Spleen (tissue), 11 donors: ENCODE measurements at regions not wholly inside any gene's neighbourhood (a gene's known extent, or its start where the extent isn't known, plus 50 kb on each side); places are given as distances from the start of the nearest gene placed in this dataset.

ENCODE experiments used
- DNase-seq: peaks from one replicate; pipeline ENCODE4 v3.0.0-alpha.2; 2020
- H3K27ac ChIP-seq, 8 donors: fragments of 200-600 bp; sonication (generic) in 7 of 8; 1 replicate in 4 of 8; 2 replicates in 4 of 8; pipeline versions ENCODE4 v1.5.0 to v1.8.0; 2016 to 2021; ENCODE audit warnings: inconsistent platforms in 4 of 8, mild to moderate bottlenecking in 4 of 8, moderate library complexity in 1 of 8
- H3K27me3 ChIP-seq, 7 donors: fragments of 200-600 bp; sonication (generic) in 6 of 7; replicated peaks in 1 of 7; 1 replicate in 4 of 7; 2 replicates in 3 of 7; pipeline versions ENCODE4 v1.5.0 to v1.8.0; 2016 to 2021; ENCODE audit warnings: inconsistent platforms in 3 of 7, mild to moderate bottlenecking in 1 of 7
- H3K36me3 ChIP-seq, 6 donors: fragments of 200-600 bp; sonication (generic) in 5 of 6; 1 replicate in 4 of 6; 2 replicates in 2 of 6; pipeline versions ENCODE4 v1.5.0 to v1.8.0; 2016 to 2021; ENCODE audit warnings: inconsistent platforms in 2 of 6
- H3K4me1 ChIP-seq, 6 donors: fragments of 200-600 bp; sonication (generic) in 5 of 6; 1 replicate in 3 of 6; 2 replicates in 3 of 6; pipeline versions ENCODE4 v1.5.0 to v1.8.0; 2016 to 2021; ENCODE audit warnings: inconsistent platforms in 3 of 6
- H3K4me3 ChIP-seq, 8 donors: fragments of 200-600 bp; sonication (generic) in 7 of 8; 1 replicate in 4 of 8; 2 replicates in 4 of 8; pipeline versions ENCODE4 v1.5.0 to v1.8.0; 2016 to 2021; ENCODE audit warnings: inconsistent platforms in 4 of 8, mild to moderate bottlenecking in 4 of 8, moderate library complexity in 2 of 8
- H3K9me3 ChIP-seq, 8 donors: fragments of 200-600 bp; sonication (generic) in 7 of 8; 1 replicate in 4 of 8; 2 replicates in 4 of 8; pipeline versions ENCODE4 v1.5.0 to v1.8.0; 2016 to 2021; ENCODE audit warnings: inconsistent platforms in 4 of 8
- POLR2A ChIP-seq, 3 donors: fragments of 450-650 bp; IDR thresholded peaks; one replicate each; pipeline ENCODE4 v1.5.1; 2017; ENCODE audit warnings: antibody characterized with exemption in 3 of 3, mild to moderate bottlenecking in 1 of 3
- POLR2AphosphoS5 ChIP-seq, 3 donors: sonication (generic); formaldehyde crosslinking; IDR thresholded peaks; one replicate each; pipeline ENCODE4 v1.5.1; 2017; ENCODE audit warnings: antibody characterized with exemption in 3 of 3
- WGBS, 5 donors: extraction: QIAGEN DNeasy Blood & Tissue Kit in 3 of 5; methylation state at CpG; one replicate each; pipeline versions ENCODE4 v1.1.5 to v1.1.7; 2013 to 2018; 5-methylcytosine and 5-hydroxymethylcytosine counted together
- intact Hi-C: fragments of 100-400 bp; cut with DNase I; formaldehyde crosslinking; loops from one replicate; pipeline ENCODE4 v1.15.0; 2023; ENCODE audit warnings: low total_unique reads
- TF ChIP-seq, protein P1 (sequence below), 11 experiments: fragments of 200-600 bp in 7 of 11; fragments of 450-650 bp in 4 of 11; sonication (generic) in 4 of 11; IDR thresholded peaks in 8 of 11; conservative IDR thresholded peaks in 3 of 11; 1 replicate in 7 of 11; 2 replicates in 4 of 11; pipeline versions ENCODE4 v1.4.0 to v1.8.0; 2016 to 2021; ENCODE audit warnings: antibody characterized with exemption in 11 of 11, inconsistent platforms in 4 of 11, mild to moderate bottlenecking in 1 of 11
- donor health status: healthy with polysubstance abuse.
- donor health status: DM: no; HTN: no; CAD: no; lungs with moderate emphysema.
- donor health status: DM: no; HTN: no; CAD: no.
- donor health status: Bipolar disorder and iron deficiency.
- donor health status: healthy.
- donor health status: DM: no; HTN: no; CAD: no.
- donor health status: DM: yes; HTN: yes; CAD: no.

DNA sequence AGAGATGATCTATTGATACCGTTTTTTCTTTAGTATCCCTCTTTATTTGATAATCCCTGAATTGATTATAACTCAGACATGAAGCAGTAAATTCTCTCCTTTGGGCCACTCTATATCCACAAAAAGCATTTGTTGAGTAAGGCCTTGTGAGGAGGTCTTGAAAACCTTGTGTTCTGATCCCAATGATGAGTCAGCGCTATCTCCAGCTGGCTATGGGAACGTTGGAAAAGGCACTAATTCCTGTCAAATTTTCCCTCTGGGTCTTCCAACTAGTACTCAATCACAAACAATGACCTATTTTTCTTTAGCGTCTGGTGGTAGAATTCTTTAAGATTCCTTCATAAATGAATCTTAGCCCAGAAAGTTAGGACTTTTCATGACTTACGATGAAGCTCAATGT is 168.4 kb upstream of the LRIG3 start:
- H3K4me1 ChIP-seq, result peaks cover 0 to 13% (median 0%) of the 10 kb centered on the region in 6 donors
- DNase-seq, result no peak
- no peaks in the 10 kb centered on the region for H3K36me3 ChIP-seq
- H3K27ac ChIP-seq, result no peak overlapping the region
- 62 to 81% (median 77%) methylated on average over 5 of the region's 5 CpGs for WGBS, 5 donors
- no peak overlapping the region for H3K4me3 ChIP-seq
- no peaks in the 10 kb centered on the region for H3K9me3 ChIP-seq
- intact Hi-C loops, result loop anchor here (5.0 kb wide), 1 partner anchor 546 kb away; no protein-coding TSS in a partner anchor
- H3K27me3 ChIP-seq, result no peaks in the 10 kb centered on the region
- TF ChIP-seq POLR2A (IDR thresholded peaks at IDR 0.05), result no peak
- TF ChIP-seq, protein P1, sequence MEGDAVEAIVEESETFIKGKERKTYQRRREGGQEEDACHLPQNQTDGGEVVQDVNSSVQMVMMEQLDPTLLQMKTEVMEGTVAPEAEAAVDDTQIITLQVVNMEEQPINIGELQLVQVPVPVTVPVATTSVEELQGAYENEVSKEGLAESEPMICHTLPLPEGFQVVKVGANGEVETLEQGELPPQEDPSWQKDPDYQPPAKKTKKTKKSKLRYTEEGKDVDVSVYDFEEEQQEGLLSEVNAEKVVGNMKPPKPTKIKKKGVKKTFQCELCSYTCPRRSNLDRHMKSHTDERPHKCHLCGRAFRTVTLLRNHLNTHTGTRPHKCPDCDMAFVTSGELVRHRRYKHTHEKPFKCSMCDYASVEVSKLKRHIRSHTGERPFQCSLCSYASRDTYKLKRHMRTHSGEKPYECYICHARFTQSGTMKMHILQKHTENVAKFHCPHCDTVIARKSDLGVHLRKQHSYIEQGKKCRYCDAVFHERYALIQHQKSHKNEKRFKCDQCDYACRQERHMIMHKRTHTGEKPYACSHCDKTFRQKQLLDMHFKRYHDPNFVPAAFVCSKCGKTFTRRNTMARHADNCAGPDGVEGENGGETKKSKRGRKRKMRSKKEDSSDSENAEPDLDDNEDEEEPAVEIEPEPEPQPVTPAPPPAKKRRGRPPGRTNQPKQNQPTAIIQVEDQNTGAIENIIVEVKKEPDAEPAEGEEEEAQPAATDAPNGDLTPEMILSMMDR (IDR thresholded peaks at IDR 0.05 in 8 of 11, conservative IDR thresholded peaks at IDR 0.05 in 3 of 11), result no peak
- TF ChIP-seq POLR2AphosphoS5 (IDR thresholded peaks at IDR 0.05), result no peak

DNA sequence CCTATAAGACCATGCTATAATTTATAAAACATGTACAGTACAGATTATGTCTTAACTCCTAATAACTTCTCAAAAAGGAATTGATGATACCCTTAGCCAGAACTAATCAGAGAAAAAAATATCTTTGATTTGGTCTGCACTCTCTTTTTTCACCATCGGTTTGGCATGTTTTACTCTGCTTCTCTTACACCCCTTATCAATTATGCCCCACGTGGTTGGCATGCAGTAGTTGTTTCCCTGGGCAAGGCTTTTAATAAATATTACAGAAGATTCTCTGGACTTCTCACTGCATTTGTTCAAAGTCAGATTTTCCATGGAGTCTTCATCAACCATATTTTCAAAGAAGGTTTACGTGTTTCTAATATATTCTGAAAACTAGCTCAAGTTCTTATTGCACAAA is 167.4 kb upstream of the LRIG3 start:
- H3K4me1 ChIP-seq, result peaks cover 0 to 13% (median 0%) of the 10 kb centered on the region in 6 donors
- no peak for DNase-seq
- H3K27ac ChIP-seq, result no peak overlapping the region
- intact Hi-C loops, result loop anchor here (5.0 kb wide), 1 partner anchor 545 kb away; no protein-coding TSS in a partner anchor
- no peaks in the 10 kb centered on the region for H3K36me3 ChIP-seq
- H3K9me3 ChIP-seq, result no peaks in the 10 kb centered on the region
- TF ChIP-seq POLR2AphosphoS5 (IDR thresholded peaks at IDR 0.05), result no peak
- TF ChIP-seq, protein P1 (IDR thresholded peaks at IDR 0.05 in 8 of 11, conservative IDR thresholded peaks at IDR 0.05 in 3 of 11), result no peak
- no peak for TF ChIP-seq POLR2A (IDR thresholded peaks at IDR 0.05)
- no peak overlapping the region for H3K4me3 ChIP-seq
- 73 to 80% (median 76%) methylated on average over 3 of the region's 3 CpGs for WGBS, 5 donors
- H3K27me3 ChIP-seq, result no peaks in the 10 kb centered on the region

DNA sequence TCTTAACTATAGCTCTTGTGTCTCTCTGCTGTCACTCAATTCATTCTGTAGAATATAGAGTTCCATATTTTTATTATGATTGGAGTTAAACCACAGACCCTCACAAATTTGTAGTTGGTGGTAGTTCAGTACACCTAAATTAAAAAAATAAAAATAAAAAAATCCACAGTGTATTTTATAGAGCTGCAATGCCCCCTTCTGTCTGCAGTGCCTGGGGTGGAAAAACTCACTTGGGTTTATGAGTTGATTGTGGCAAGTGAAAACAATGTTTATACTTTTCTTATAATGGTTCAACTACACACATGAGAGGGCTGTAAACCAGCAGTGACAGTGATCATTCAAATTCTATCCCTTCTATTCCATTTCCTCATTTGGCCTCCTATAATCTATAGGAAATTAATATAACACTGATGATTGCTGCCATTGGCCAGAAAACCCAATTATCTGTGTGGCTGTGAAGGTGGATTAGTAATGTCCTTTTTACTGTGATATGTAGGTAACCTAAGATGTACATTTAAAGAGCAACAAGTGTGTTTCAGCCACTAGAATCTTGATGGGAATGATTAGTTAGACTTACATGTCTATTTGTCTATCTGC is 166.9 kb upstream of the LRIG3 start:
- Histone ChIP-seq H3K4me1 (peaks cover 0 to 13% (median 0%) of the 10 kb centered on the region in 6 donors), H3K27ac (no peak overlapping the region), H3K36me3 (no peaks in the 10 kb centered on the region), H3K9me3 (no peaks in the 10 kb centered on the region), H3K4me3 (no peak overlapping the region), H3K27me3 (no peaks in the 10 kb centered on the region)
- intact Hi-C loops, result loop anchor here (5.0 kb wide), 1 partner anchor 545 kb away; no protein-coding TSS in a partner anchor
- TF ChIP-seq POLR2AphosphoS5 (IDR thresholded peaks at IDR 0.05) (no peak), POLR2A (IDR thresholded peaks at IDR 0.05) (no peak)
- TF ChIP-seq, protein P1 (IDR thresholded peaks at IDR 0.05 in 8 of 11, conservative IDR thresholded peaks at IDR 0.05 in 3 of 11), result peak in 5 of 11 experiments; percentile 11 to 49 (median 36)
- DNase-seq, result no peak

DNA sequence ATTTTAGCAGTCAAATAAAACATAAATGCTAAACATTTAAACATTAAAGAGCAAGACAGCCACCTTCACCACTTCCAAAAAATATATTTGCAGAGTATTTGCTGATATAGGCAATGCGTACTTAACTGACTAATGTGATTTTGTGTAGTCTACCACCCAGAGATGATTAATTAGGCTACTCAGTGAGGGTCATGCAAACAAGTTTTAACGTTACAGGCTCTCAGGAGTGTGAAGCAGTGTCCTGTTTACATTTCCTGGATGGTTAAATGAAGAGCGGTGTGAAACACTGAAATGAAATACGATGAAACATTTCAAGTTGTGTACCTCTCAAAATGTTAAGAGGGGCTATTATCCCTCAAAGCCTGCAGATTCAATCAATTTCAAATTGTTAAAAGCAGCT is 165.8 kb upstream of the LRIG3 start:
- Histone ChIP-seq H3K36me3 (no peaks in the 10 kb centered on the region), H3K27me3 (no peaks in the 10 kb centered on the region), H3K4me1 (peaks cover 0 to 13% (median 0%) of the 10 kb centered on the region in 6 donors), H3K27ac (no peak overlapping the region), H3K9me3 (no peaks in the 10 kb centered on the region), H3K4me3 (no peak overlapping the region)
- intact Hi-C loops, result loop anchor here (5.0 kb wide), 1 partner anchor 544 kb away; no protein-coding TSS in a partner anchor
- 66 to 84% (median 75%) methylated on average over 4 of the region's 4 CpGs for WGBS, 5 donors
- DNase-seq, result no peak
- no peak for TF ChIP-seq POLR2AphosphoS5 (IDR thresholded peaks at IDR 0.05)
- no peak for TF ChIP-seq POLR2A (IDR thresholded peaks at IDR 0.05)
- TF ChIP-seq, protein P1 (IDR thresholded peaks at IDR 0.05 in 8 of 11, conservative IDR thresholded peaks at IDR 0.05 in 3 of 11), result no peak
